HG03378 (cell line): ENCODE measurements at regions not wholly inside any gene's neighbourhood (a gene's known extent, or its start where the extent isn't known, plus 50 kb on each side); places are given as distances from the start of the nearest gene placed in this dataset.
"Not testable (repeated sequence)": the region's sequence is repeated elsewhere in the genome, so short reads cannot be mapped to it uniquely, and the experiment has no call there.

Source experiments
- ATAC-seq: cut with Tn5 transposase; IDR thresholded peaks from one replicate; pipeline ENCODE4 v1.9.1; 2021; ENCODE audit warnings: mild to moderate bottlenecking, moderate library complexity; ENCODE audit not compliant: unreplicated experiment

- peak; percentile 64 for ATAC-seq
Measured at GRCh38 chr5:36739751-36740221, 133.4 kb downstream of the SLC1A3 start.

GRCh38 chr5:36740259-36740898 is 134.0 kb downstream of the SLC1A3 start:
- ATAC-seq: no peak

- ATAC-seq: no peak
Measured at GRCh38 chr5:36741128-36741527, 134.7 kb downstream of the SLC1A3 start.

GRCh38 chr5:36743891-36744772 is 132.4 kb upstream of the NIPBL start:
- peak; percentile 18 for ATAC-seq

- peak; percentile 61 for ATAC-seq
Measured at GRCh38 chr5:36744773-36745589, 131.6 kb upstream of the NIPBL start.

- not testable (repeated sequence) for ATAC-seq
Measured at GRCh38 chr5:36747794-36748193, 128.8 kb upstream of the NIPBL start.

- ATAC-seq: no peak
Measured at GRCh38 chr5:36751886-36752285, 124.7 kb upstream of the NIPBL start.

- no peak for ATAC-seq
Measured at GRCh38 chr5:36755342-36755741, 121.2 kb upstream of the NIPBL start.

- no peak for ATAC-seq
Measured at GRCh38 chr5:36755920-36756488, 120.6 kb upstream of the NIPBL start.

GRCh38 chr5:36756848-36757247 is 119.7 kb upstream of the NIPBL start:
- no peak for ATAC-seq

- no peak for ATAC-seq
Measured at GRCh38 chr5:36759117-36759516, 117.5 kb upstream of the NIPBL start.

GRCh38 chr5:36763454-36763853 is 113.1 kb upstream of the NIPBL start:
- ATAC-seq: no peak

- no peak for ATAC-seq
Measured at GRCh38 chr5:36765876-36766275, 110.7 kb upstream of the NIPBL start.

GRCh38 chr5:36766981-36767380 is 109.6 kb upstream of the NIPBL start:
- no peak for ATAC-seq

GRCh38 chr5:36768450-36768849 is 108.1 kb upstream of the NIPBL start:
- ATAC-seq: no peak

GRCh38 chr5:36769129-36769770 is 107.3 kb upstream of the NIPBL start:
- ATAC-seq: no peak

GRCh38 chr5:36770125-36770524 is 106.4 kb upstream of the NIPBL start:
- no peak for ATAC-seq

GRCh38 chr5:36772276-36773140 is 104.1 kb upstream of the NIPBL start:
- no peak for ATAC-seq

- ATAC-seq: no peak
Measured at GRCh38 chr5:36777105-36777757, 99.3 kb upstream of the NIPBL start.
